HUES6 (cell line): ENCODE measurements at regions not wholly inside any gene's neighbourhood (a gene's known extent, or its start where the extent isn't known, plus 50 kb on each side); places are given as distances from the start of the nearest gene placed in this dataset.

Experiments
- H3K27ac ChIP-seq: 2 replicates; pipeline ENCODE4 v1.7.0; 2013; ENCODE audit warnings: low read depth, mild to moderate bottlenecking, low read length, inconsistent platforms
- H3K27me3 ChIP-seq: 2 replicates; pipeline ENCODE4 v1.6.1; 2013; ENCODE audit warnings: low read length; ENCODE audit not compliant: control insufficient read depth, insufficient read depth
- H3K36me3 ChIP-seq: 2 replicates; pipeline ENCODE4 v1.6.1; 2013; ENCODE audit warnings: low read length; ENCODE audit not compliant: control insufficient read depth, insufficient read depth
- H3K4me1 ChIP-seq: 2 replicates; pipeline ENCODE4 v1.6.1; 2013; ENCODE audit warnings: low read length; ENCODE audit not compliant: control insufficient read depth, insufficient read depth
- H3K4me3 ChIP-seq: 2 replicates; pipeline ENCODE4 v1.5.1; 2013; ENCODE audit warnings: low read depth, low read length
- H3K9ac ChIP-seq: one replicate; pipeline ENCODE4 v1.6.1; 2013; ENCODE audit warnings: mild to moderate bottlenecking, low read length
- H3K9me3 ChIP-seq: 2 replicates; pipeline ENCODE4 v1.6.1; 2013; ENCODE audit warnings: low read depth, low read length; ENCODE audit not compliant: control insufficient read depth, insufficient read depth

DNA sequence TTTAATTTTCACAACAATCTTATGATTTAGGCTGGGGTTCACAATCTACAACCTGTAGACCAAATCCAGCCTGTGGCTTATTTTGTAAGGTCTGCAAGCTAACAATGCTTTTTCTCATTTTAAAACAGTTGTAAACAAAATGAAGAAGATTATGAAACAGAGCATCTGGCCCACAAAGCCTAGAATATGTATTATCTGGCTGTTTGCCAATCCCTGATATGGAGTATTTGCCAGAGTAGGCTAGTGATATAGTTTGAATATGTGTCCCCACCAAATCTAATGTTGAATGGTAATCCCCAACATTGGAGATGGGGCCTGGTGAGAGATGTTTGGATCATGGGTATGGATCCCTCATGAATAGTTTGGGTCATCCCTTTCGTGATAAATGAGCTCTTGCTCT, 201.8 kb downstream of the DHX35 start:
- Histone ChIP-seq H3K4me1 (no peaks in the 10 kb centered on the region), H3K27ac (no peak overlapping the region)

DNA sequence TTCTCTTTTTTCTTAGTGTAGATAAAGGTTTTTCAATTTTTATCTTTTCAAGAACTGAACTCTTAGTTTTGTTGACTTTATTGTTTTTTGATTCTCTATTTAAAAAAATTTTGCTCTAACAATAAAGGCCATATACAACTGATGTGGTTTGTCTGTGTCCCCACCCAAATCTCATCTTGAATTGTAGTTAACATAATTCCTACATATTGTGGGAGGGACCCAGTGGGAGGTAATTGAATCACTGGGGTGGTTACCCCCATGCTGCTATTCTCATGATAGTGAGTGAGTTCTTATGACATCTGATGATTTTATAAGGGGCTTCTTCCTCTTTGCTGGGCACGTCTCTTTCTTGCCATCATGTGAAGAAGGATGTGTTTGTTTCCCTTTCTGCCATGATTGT, 199.8 kb downstream of the DHX35 start:
- Histone ChIP-seq H3K36me3 (no peaks in the 10 kb centered on the region), H3K4me3 (no peak overlapping the region), H3K9ac (no peak overlapping the region), H3K27ac (no peak overlapping the region), H3K9me3 (no peaks in the 10 kb centered on the region), H3K4me1 (no peaks in the 10 kb centered on the region), H3K27me3 (no peaks in the 10 kb centered on the region)

More for the DNA sequence above, 201.8 kb downstream of the DHX35 start:
- no peaks in the 10 kb centered on the region for H3K36me3 ChIP-seq
- H3K4me3 ChIP-seq = no peak overlapping the region
- no peaks in the 10 kb centered on the region for H3K9me3 ChIP-seq
- no peaks in the 10 kb centered on the region for H3K27me3 ChIP-seq
- H3K9ac ChIP-seq = no peak overlapping the region

DNA sequence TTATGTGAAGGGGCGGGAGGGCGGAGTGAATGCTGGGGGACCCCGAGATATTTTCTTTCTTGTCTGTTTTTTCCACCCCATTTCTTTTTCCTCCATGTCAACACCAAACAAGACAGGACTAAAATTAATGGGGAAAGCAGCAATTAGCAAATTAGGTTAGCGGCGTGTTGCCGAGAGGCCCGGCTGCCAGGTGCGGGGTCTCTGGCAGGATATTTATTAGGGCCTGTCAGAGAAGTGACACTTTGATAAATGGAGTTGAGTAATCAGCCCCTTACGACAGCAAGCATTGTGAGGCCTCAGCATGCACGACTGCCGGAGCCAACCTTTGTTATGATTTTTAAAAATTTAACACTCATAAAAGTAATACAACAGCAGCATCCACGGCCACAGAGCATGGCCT, 193.8 kb downstream of the DHX35 start:
- Histone ChIP-seq H3K9ac (no peak overlapping the region), H3K9me3 (no peaks in the 10 kb centered on the region), H3K27me3 (peaks cover 4% of the 10 kb centered on the region; the same call in 1 of the 2 replicates), H3K36me3 (no peaks in the 10 kb centered on the region), H3K27ac (no peak overlapping the region), H3K4me1 (no peaks in the 10 kb centered on the region), H3K4me3 (no peak overlapping the region)

DNA sequence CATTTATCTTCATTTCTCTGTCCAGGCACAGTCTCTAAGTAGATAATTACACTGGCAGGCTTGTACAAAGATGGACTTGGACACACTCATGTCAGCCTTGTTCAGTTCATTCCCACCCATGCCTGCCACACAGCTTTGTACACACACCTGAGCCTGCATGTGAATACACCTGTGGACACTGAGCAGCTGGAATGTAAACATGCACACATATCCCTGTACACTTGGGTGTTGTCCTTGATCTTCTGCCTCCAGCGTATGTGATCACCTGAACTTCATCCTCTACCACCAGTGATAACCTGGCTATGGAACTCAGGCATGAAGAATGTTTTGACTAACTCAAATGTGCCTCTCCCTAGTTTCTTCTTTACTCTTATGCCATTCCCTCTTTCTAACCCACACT, 190.6 kb downstream of the DHX35 start:
- Histone ChIP-seq H3K9ac (no peak overlapping the region), H3K9me3 (no peaks in the 10 kb centered on the region), H3K27me3 (peaks cover 7% of the 10 kb centered on the region; the same call in 1 of the 2 replicates), H3K4me3 (no peak overlapping the region), H3K27ac (no peak overlapping the region), H3K4me1 (no peaks in the 10 kb centered on the region), H3K36me3 (no peaks in the 10 kb centered on the region)

- Histone ChIP-seq H3K9ac (no peak overlapping the region), H3K4me1 (peaks cover under 1% of the 10 kb centered on the region; the same call in 1 of the 2 replicates), H3K27me3 (peaks cover 7% of the 10 kb centered on the region; the same call in 1 of the 2 replicates), H3K27ac (no peak overlapping the region), H3K4me3 (no peak overlapping the region), H3K36me3 (no peaks in the 10 kb centered on the region), H3K9me3 (no peaks in the 10 kb centered on the region)
Measured at GRCh38 chr20:39152126-39152525, 190.0 kb downstream of the DHX35 start.

GRCh38 chr20:39150501-39150900, 188.4 kb downstream of the DHX35 start:
- Histone ChIP-seq H3K27ac (no peak overlapping the region), H3K4me3 (no peak overlapping the region), H3K9me3 (no peaks in the 10 kb centered on the region), H3K4me1 (peaks cover 11% of the 10 kb centered on the region), H3K9ac (no peak overlapping the region), H3K36me3 (no peaks in the 10 kb centered on the region), H3K27me3 (peaks cover 7% of the 10 kb centered on the region; the same call in 1 of the 2 replicates)

DNA sequence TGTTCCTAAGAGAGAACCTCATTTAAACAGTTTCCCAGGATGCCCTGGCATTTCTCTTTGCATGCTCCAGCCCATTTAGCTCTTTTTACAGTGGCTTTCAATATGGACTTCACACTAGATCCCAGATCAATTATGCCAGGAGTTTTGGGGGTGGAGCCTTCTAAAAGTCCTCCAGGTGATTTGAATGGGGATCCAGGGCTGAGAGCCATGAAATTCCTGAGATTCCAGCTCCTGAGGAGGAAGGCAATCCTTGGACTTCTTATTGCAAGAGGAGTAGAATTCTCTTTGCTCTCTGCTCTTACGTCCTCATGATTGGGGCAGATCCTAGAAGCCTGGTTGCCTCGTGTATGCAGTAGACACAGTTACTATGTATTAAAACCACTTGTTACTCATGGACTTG, 184.2 kb downstream of the DHX35 start:
- Histone ChIP-seq H3K36me3 (no peaks in the 10 kb centered on the region), H3K27ac (no peak overlapping the region), H3K27me3 (peaks cover 4% of the 10 kb centered on the region), H3K4me3 (no peak overlapping the region), H3K9me3 (no peaks in the 10 kb centered on the region), H3K9ac (no peak overlapping the region), H3K4me1 (peaks cover 11% of the 10 kb centered on the region)

GRCh38 chr20:39145921-39146320, 183.8 kb downstream of the DHX35 start:
- H3K27me3 ChIP-seq = peaks cover 8% of the 10 kb centered on the region
- H3K9me3 ChIP-seq = no peaks in the 10 kb centered on the region
- no peaks in the 10 kb centered on the region for H3K36me3 ChIP-seq
- peaks cover 11% of the 10 kb centered on the region for H3K4me1 ChIP-seq
- H3K4me3 ChIP-seq = no peak overlapping the region
- H3K9ac ChIP-seq = no peak overlapping the region
- H3K27ac ChIP-seq = no peak overlapping the region

GRCh38 chr20:39144757-39145156, 182.6 kb downstream of the DHX35 start:
- Histone ChIP-seq H3K4me1 (peaks cover 11% of the 10 kb centered on the region), H3K4me3 (no peak overlapping the region), H3K36me3 (no peaks in the 10 kb centered on the region), H3K27me3 (peaks cover 16% of the 10 kb centered on the region), H3K9ac (no peak overlapping the region), H3K27ac (no peak overlapping the region), H3K9me3 (no peaks in the 10 kb centered on the region)

DNA sequence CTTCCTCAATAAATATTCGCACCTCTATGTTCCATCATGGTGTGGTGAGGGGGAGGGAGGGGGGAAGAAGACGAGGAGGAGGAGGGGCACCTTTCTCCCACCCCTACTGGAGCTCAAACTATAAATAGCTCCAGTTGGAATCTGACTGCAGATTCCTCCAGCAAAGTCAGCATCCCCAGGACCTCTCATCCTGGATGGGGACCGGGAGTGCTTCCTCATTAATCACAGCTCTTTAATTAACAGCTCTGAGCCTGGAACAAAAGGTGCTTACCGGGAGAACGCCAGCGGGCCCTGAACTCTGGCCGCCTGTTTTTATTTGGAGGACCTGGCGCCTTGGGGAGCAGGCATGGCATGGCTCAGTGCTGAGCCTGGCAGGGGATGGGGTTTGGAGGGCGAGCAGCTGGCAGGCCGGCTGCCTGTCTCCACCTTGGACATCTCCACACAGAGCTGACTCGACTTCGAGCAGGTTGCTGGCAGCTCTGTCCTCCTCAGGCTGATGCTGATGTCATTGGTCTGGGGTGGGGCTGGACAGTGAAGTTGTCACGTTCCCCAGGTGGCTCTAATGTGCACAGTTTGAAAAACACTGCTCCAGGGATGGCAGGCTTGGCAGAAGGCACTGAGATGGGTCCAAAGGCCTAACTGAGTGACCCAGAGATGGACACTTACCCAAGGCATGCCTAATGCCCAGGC, 180.4 kb downstream of the DHX35 start:
- H3K4me3 ChIP-seq = no peak overlapping the region
- no peaks in the 10 kb centered on the region for H3K36me3 ChIP-seq
- H3K27me3 ChIP-seq = peaks cover 28% of the 10 kb centered on the region
- H3K9ac ChIP-seq = no peak overlapping the region
- H3K9me3 ChIP-seq = no peaks in the 10 kb centered on the region
- H3K27ac ChIP-seq = no peak overlapping the region
- H3K4me1 ChIP-seq = peaks cover 11% of the 10 kb centered on the region

DNA sequence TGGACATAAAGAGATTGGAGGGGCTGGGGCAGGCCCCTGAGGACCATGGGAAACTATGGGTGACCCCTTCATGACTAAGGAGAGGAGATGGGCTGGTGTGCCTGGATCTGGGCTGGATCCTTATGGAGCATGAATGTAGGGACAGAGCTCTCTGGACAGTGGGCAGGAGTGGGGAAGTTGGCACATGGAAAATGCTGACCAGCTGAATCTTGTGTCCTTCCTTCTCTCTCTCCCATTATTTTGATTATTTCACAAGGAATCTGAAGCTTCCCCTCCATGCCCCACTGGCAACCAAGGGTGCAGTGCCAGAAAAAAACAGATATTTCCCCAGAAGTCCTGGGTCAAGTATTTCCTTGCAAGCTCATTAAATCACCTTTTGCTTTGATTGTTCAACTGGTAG, 175.2 kb downstream of the DHX35 start:
- H3K9me3 ChIP-seq = no peaks in the 10 kb centered on the region
- no peak overlapping the region for H3K9ac ChIP-seq
- no peak overlapping the region for H3K4me3 ChIP-seq
- no peaks in the 10 kb centered on the region for H3K36me3 ChIP-seq
- H3K4me1 ChIP-seq = no peaks in the 10 kb centered on the region
- no peak overlapping the region for H3K27ac ChIP-seq
- H3K27me3 ChIP-seq = peaks cover 28% of the 10 kb centered on the region
